Endodermal cell (in vitro differentiated cells): ENCODE measurements at regions not wholly inside any gene's neighbourhood (a gene's known extent, or its start where the extent isn't known, plus 50 kb on each side); places are given as distances from the start of the nearest gene placed in this dataset.

Experiments used
- DNase-seq: peaks from one replicate; pipeline ENCODE4 v3.0.0-alpha.2; 2017
- H3K27ac ChIP-seq: 2 replicates; pipeline ENCODE4 v1.5.1; 2013; ENCODE audit warnings: mild to moderate bottlenecking, low read depth, low read length, moderate library complexity
- H3K27me3 ChIP-seq: 2 replicates; pipeline ENCODE4 v1.6.1; 2013; ENCODE audit warnings: mild to moderate bottlenecking, low read length, moderate library complexity; ENCODE audit not compliant: insufficient read depth, control insufficient read depth, poor library complexity, severe bottlenecking
- H3K36me3 ChIP-seq: 2 replicates; pipeline ENCODE4 v1.7.0; 2013; ENCODE audit warnings: mild to moderate bottlenecking, low read length, moderate library complexity; ENCODE audit not compliant: control insufficient read depth, insufficient read depth
- H3K4me1 ChIP-seq: one replicate; pipeline ENCODE4 v1.7.0; 2013; ENCODE audit warnings: low read length; ENCODE audit not compliant: control insufficient read depth, insufficient read depth
- H3K4me3 ChIP-seq: 2 replicates; pipeline ENCODE4 v1.5.1; 2013; ENCODE audit warnings: mild to moderate bottlenecking, low read length, moderate library complexity
- H3K9ac ChIP-seq: 2 replicates; pipeline ENCODE4 v1.6.1; 2013; ENCODE audit warnings: mild to moderate bottlenecking, low read length, moderate library complexity; ENCODE audit not compliant: poor library complexity, severe bottlenecking; ENCODE audit errors: extremely low read depth
- H3K9me3 ChIP-seq: 2 replicates; pipeline ENCODE4 v1.6.1; 2013; ENCODE audit warnings: mild to moderate bottlenecking, low read length, moderate library complexity; ENCODE audit not compliant: control insufficient read depth
- H3K27ac Mint-ChIP-seq: 2 replicates; pipeline ENCODE4 v1.8.0; 2020; ENCODE audit warnings: mixed read lengths
- H3K27me3 Mint-ChIP-seq: 2 replicates; pipeline ENCODE4 v1.8.0; 2021; ENCODE audit warnings: mild to moderate bottlenecking, mixed read lengths; ENCODE audit not compliant: insufficient read depth
- H3K36me3 Mint-ChIP-seq: 2 replicates; pipeline ENCODE4 v1.8.0; 2020; ENCODE audit warnings: low read depth, mixed read lengths
- H3K4me1 Mint-ChIP-seq: 2 replicates; pipeline ENCODE4 v1.8.0; 2020; ENCODE audit warnings: mixed read lengths
- H3K4me3 Mint-ChIP-seq: 2 replicates; pipeline ENCODE4 v1.8.0; 2020; ENCODE audit warnings: mild to moderate bottlenecking, moderate library complexity, mixed read lengths
- H3K9me3 Mint-ChIP-seq: 2 replicates; pipeline ENCODE4 v1.8.0; 2020; ENCODE audit warnings: mild to moderate bottlenecking, mixed read lengths
- CTCF ChIP-seq: fragments of 200-600 bp; sonication (generic); conservative IDR thresholded peaks from 2 replicates; pipeline ENCODE4 v1.5.0; 2021; ENCODE audit warnings: antibody characterized with exemption, mild to moderate bottlenecking
- WGBS, 2 experiments: methylation state at CpG; one replicate each; pipeline versions ENCODE4 v1.1.5 to v1.1.7; 2013; ENCODE audit warnings: missing lambda C conversion rate in 2 of 2, mixed read lengths in 1 of 2; ENCODE audit not compliant: insufficient coverage in 1 of 2, insufficient read length in 1 of 2; 5-methylcytosine and 5-hydroxymethylcytosine counted together

GRCh38 chr4:123217664-123218063 lies 178.9 kb upstream of the SPRY1 start:
- no peak for TF ChIP-seq CTCF
- no peaks in the 10 kb centered on the region for H3K27me3 Mint-ChIP-seq
- no peak overlapping the region for H3K27ac Mint-ChIP-seq
- no peak overlapping the region for H3K4me3 Mint-ChIP-seq
- no peaks in the 10 kb centered on the region for H3K9me3 Mint-ChIP-seq
- Histone ChIP-seq H3K9me3 (no peaks in the 10 kb centered on the region), H3K4me1 (no peaks in the 10 kb centered on the region), H3K9ac (no peak overlapping the region), H3K27me3 (no peaks in the 10 kb centered on the region), H3K4me3 (no peak overlapping the region), H3K27ac (no peak overlapping the region), H3K36me3 (no peaks in the 10 kb centered on the region)
- no peaks in the 10 kb centered on the region for H3K4me1 Mint-ChIP-seq
- WGBS, 2 experiments, result 87 to 100% methylated on average over 2 of the region's 2 CpGs
- no peaks in the 10 kb centered on the region for H3K36me3 Mint-ChIP-seq
- no peak for DNase-seq

GRCh38 chr4:123218981-123219380 lies 177.6 kb upstream of the SPRY1 start:
- Mint-ChIP-seq H3K27me3 (no peaks in the 10 kb centered on the region), H3K27ac (no peak overlapping the region), H3K36me3 (peaks cover 6% of the 10 kb centered on the region), H3K4me1 (no peaks in the 10 kb centered on the region), H3K4me3 (no peak overlapping the region), H3K9me3 (no peaks in the 10 kb centered on the region)
- no peak for TF ChIP-seq CTCF
- Histone ChIP-seq H3K27ac (no peak overlapping the region), H3K4me3 (no peak overlapping the region), H3K9ac (no peak overlapping the region), H3K27me3 (no peaks in the 10 kb centered on the region), H3K4me1 (no peaks in the 10 kb centered on the region), H3K9me3 (no peaks in the 10 kb centered on the region), H3K36me3 (no peaks in the 10 kb centered on the region)
- 90 to 93% methylated on average over 2 to 4 of the region's 4 CpGs for WGBS, 2 experiments
- DNase-seq, result no peak

- H3K9ac ChIP-seq, result no peak overlapping the region
- no peaks in the 10 kb centered on the region for H3K27me3 ChIP-seq
- H3K4me1 ChIP-seq, result no peaks in the 10 kb centered on the region
- Mint-ChIP-seq H3K27me3 (no peaks in the 10 kb centered on the region), H3K27ac (no peak overlapping the region), H3K9me3 (no peaks in the 10 kb centered on the region), H3K36me3 (no peaks in the 10 kb centered on the region), H3K4me3 (no peak overlapping the region), H3K4me1 (peaks cover 10% of the 10 kb centered on the region)
- 84 to 88% methylated on average over 1 of the region's 1 CpG for WGBS, 2 experiments
- no peak for DNase-seq
- H3K27ac ChIP-seq, result no peak overlapping the region
- TF ChIP-seq CTCF, result no peak
- H3K4me3 ChIP-seq, result no peak overlapping the region
- no peaks in the 10 kb centered on the region for H3K36me3 ChIP-seq
- H3K9me3 ChIP-seq, result no peaks in the 10 kb centered on the region
Observed at GRCh38 chr4:123229286-123229685, 167.3 kb upstream of the SPRY1 start.
